PFSK-1 (cell line): ENCODE measurements at regions not wholly inside any gene's neighbourhood (a gene's known extent, or its start where the extent isn't known, plus 50 kb on each side); places are given as distances from the start of the nearest gene placed in this dataset.

ENCODE experiments used
- POLR2AphosphoS5 ChIP-seq: IDR thresholded peaks from 2 replicates; pipeline ENCODE4 v1.6.1; 2012; ENCODE audit warnings: low read depth, mild to moderate bottlenecking, control low read depth, low read length, moderate library complexity
- REST ChIP-seq, 2 experiments: IDR thresholded peaks; 2 replicates each; pipeline versions ENCODE4 v1.6.1 to v1.8.0; 2011 to 2012; ENCODE audit warnings: low read depth in 2 of 2, low read length in 2 of 2, control low read depth in 1 of 2, inconsistent platforms in 1 of 2, mild to moderate bottlenecking in 1 of 2, moderate library complexity in 1 of 2; ENCODE audit not compliant: insufficient read depth in 1 of 2

GRCh38 chr4:101400096-101400495 is 52.8 kb upstream of the PPP3CA start:
- no peak; the same call in 1 of the 2 replicates for TF ChIP-seq POLR2AphosphoS5
- TF ChIP-seq REST (IDR thresholded peaks at IDR 0.05; ENCODE audit: insufficient read depth in 1 of 2, low read depth in 2 of 2, low read length in 2 of 2): 0 out of 4 replicates have a peak, but pooled peaks of 1 of the 2 experiments have one; percentile 61
